DLD1 (cell line): ENCODE measurements at regions not wholly inside any gene's neighbourhood (a gene's known extent, or its start where the extent isn't known, plus 50 kb on each side); places are given as distances from the start of the nearest gene placed in this dataset.

Experiments used
- in situ Hi-C: cut with HindIII; loops from 2 replicates; pipeline ENCODE4 v1.10.0; 2017; ENCODE audit warnings: low sequenced_read_pairs

- in situ Hi-C loops: no loop called here
Measured at GRCh38 chr14:87566991-87567390, 426.0 kb downstream of the GALC start.

DNA sequence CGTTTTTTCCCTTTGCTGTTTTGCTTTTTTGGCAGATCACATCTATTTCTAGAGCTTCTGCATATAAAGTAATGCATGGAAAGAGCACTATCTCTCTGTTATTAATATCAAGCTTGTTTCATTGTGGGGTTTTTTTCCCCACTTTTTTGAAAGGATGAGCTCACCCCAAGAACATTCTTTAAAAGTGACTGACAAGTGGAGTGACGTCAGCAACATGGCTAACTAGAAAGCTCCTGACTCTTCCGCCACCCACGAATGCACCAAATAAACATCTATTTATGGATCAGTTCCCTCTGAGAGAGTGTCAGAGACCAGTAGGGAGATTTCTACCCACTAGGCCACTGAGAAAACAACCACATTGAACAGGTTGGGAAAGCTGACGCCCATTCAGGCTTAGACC, 445.4 kb downstream of the GALC start:
- in situ Hi-C loops: no loop called here

DNA sequence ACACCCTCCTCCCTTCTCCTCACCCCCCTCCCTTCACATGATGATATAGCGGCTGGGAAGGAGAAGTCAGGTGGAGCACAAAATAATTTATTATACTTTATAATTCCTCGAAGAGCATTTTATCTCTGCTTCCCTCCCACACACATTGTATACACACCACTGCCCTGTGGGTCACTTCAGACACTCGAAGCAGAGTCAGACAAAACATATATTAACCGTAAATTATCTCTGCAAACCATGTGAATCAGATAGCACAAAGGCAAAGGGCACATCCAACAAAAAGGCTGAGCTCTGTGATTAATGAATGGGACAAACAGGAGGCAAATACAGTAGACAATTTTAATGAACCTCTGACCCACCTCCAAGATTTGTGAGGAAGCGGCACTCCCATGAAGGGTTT, 450.7 kb downstream of the GALC start:
- in situ Hi-C loops: no loop called here

DNA sequence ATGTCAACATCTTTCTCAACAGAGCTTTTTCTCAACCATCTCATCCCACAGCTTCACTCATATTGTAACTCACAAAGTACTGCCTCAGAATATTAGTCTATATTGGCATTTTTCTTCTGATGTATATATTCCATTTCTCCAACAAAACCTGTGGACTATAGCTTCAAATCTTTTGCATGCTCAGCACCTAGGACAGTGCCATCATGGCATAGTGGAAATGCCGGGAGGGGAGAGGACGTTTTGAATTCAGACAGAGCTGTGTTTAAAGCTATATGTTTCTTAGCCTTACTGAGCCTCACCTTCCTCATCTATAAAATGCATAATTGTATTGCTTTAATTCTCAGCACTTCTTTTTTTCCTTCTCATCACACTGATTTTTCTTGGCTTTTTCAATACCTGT, 452.6 kb downstream of the GALC start:
- in situ Hi-C loops: no loop called here

- in situ Hi-C loops: no loop called here
Measured at GRCh38 chr14:87529081-87529480, 463.9 kb downstream of the GALC start.

- in situ Hi-C loops: no loop called here
Measured at GRCh38 chr14:87526731-87527130, 466.3 kb downstream of the GALC start.

- in situ Hi-C loops: no loop called here
Measured at GRCh38 chr14:87524011-87524410, 469.0 kb downstream of the GALC start.

DNA sequence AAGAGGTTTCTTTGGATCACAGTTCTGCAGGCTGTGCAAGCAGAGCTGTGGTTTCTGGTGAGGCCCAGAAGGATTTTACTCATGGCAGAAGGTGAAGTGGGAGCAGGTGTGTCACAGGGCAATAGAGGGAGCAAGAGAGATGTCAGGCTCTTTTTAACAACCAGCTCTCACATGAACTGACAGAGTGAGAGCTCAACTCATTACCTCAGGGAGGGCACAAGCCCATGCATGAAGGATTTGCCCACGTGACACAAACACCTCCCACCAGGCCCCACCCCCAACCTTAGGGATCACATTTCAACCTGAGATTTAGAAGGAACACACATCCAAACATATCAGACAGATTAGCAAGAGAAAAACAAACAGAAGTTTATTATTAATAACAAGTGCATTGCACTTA, 470.4 kb downstream of the GALC start:
- in situ Hi-C loops: no loop called here

- in situ Hi-C loops: no loop called here
Measured at GRCh38 chr14:87508333-87508732, 484.6 kb downstream of the GALC start.

DNA sequence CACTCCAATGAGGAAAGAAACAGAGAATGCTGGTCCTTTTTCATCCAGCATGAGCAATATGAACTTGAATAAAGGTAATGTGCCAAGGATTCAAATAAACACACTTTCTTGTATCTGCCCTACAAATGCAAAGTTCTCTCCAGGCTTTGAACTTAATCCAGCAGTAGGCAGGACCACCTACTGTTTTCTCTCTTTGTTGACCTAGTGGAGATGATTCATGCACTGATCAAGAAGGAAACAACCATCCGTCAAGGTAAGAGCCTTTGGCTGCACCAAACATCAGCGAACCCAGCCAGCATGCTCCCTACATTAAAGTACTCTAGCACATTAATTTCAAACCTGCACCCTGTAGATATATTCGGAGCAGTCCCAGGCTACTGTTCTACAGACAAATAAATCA, 489.3 kb downstream of the GALC start:
- in situ Hi-C loops: no loop called here

DNA sequence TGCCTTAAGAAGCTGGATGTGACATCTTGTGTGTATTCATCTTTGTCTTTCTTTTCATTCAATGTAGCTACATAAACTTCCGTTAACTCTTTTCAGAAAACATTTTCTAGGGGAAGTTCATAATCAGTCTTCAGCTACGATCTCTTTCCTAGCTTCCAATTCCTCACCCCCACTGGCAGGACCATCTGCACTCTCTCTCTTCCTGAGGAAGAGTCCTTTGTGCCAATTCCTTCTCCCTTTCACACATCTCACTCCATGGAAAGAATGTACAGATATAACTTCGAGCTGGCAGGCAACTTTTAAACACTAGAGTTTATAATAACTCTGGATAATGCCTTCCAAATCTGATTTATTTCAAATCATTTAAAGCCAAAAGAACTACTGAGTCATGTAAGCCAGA, 495.7 kb downstream of the GALC start:
- in situ Hi-C loops: no loop called here

DNA sequence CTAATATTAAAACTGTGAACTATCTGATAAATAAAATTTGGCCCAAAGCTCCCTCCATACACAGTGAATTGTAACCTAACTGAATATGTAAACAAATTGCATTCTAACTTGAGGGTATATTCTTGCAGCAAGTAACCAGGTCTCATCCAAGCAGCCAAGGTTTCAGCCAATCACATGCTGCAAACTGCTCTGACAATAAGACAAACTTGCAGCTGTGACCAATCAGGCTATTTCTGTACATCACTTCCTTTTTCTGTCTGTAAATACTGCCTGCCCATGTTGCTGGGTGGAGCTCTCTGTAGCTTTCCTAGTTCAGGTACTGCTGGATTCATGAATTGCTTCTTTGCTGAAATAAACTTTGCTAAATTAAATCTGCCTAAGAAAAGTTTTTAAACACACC, 499.0 kb downstream of the GALC start:
- in situ Hi-C loops: no loop called here

- in situ Hi-C loops: no loop called here
Measured at GRCh38 chr14:87492561-87492960, 500.4 kb downstream of the GALC start.

GRCh38 chr14:87491816-87492215, 501.2 kb downstream of the GALC start:
- in situ Hi-C loops: no loop called here

DNA sequence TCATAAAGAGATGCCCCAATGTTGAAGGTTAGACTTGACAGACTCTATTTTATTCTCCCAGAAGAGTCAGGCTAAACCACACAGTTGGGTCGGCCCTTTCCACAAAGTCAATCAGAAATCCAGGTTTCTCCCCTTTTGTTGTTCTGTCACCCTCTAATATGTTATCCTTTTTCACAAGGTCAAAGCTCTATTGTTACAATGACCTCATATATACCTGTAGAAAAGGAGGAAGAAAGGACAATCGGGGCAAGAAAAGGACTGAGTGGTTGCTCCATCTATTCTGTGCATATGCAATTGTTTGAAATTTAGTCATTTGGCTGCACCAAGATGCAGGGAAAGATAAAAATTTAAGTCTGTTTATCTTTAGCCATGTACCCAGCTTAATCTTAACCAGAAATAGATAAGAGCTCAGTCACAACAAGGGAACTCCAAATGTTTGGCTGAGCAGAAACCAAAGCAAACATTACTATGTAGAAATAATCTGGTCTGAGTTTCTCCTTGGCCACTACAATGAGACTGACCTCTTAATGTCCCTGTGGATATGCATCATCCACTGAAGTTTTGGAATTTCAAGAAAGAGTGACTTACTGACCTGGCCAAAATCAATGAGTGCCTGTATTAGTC, 503.7 kb downstream of the GALC start:
- in situ Hi-C loops: no loop called here

- in situ Hi-C loops: no loop called here
Measured at GRCh38 chr14:87483271-87484260, 509.4 kb downstream of the GALC start.

- in situ Hi-C loops: no loop called here
Measured at GRCh38 chr14:87468531-87468930, 524.5 kb downstream of the GALC start.

GRCh38 chr14:87467578-87467977, 525.4 kb downstream of the GALC start:
- in situ Hi-C loops: no loop called here

DNA sequence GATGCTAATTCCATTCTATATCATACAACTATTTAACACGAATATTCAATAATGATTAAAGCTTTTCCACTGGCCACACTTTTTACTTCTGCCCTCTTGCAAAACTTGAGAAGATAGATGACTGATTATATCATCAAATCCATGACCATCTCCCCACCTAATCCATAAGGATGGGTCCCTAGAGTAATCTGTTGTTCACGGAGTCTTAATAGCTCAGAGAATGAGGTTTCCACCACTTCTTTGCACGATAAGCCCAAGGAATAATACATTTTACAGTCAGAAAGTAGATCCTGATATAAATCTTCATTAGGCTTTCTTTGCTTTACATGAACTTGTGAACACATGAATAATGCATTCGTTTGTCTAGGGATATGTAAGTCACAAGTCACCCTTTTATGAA, 527.2 kb downstream of the GALC start:
- in situ Hi-C loops: no loop called here

- in situ Hi-C loops: no loop called here
Measured at GRCh38 chr14:87461704-87462103, 531.3 kb downstream of the GALC start.

- in situ Hi-C loops: no loop called here
Measured at GRCh38 chr14:87457720-87458119, 535.3 kb downstream of the GALC start.

- in situ Hi-C loops: no loop called here
Measured at GRCh38 chr14:87450193-87450592, 542.8 kb downstream of the GALC start.
